Neuron (in vitro differentiated cells): ENCODE measurements at regions not wholly inside any gene's neighbourhood (a gene's known extent, or its start where the extent isn't known, plus 50 kb on each side); places are given as distances from the start of the nearest gene placed in this dataset.

Source experiments
- H2AFZ ChIP-seq: one replicate; pipeline ENCODE4 v1.6.1; 2013; ENCODE audit warnings: low read depth, mild to moderate bottlenecking, inconsistent platforms, low read length, moderate library complexity
- H3K27me3 ChIP-seq: one replicate; pipeline ENCODE4 v1.6.1; 2013; ENCODE audit warnings: low read length; ENCODE audit not compliant: insufficient read depth
- H3K36me3 ChIP-seq: one replicate; pipeline ENCODE4 v1.6.1; 2013; ENCODE audit warnings: low read length; ENCODE audit not compliant: insufficient read depth
- H3K4me1 ChIP-seq: one replicate; pipeline ENCODE4 v1.6.1; 2013; ENCODE audit warnings: low read length; ENCODE audit not compliant: insufficient read depth
- H3K4me3 ChIP-seq: 2 replicates; pipeline ENCODE4 v1.5.1; 2013; ENCODE audit warnings: mild to moderate bottlenecking, low read length, moderate library complexity
- H3K9me3 ChIP-seq: one replicate; pipeline ENCODE4 v1.6.1; 2013; ENCODE audit warnings: low read length

GRCh38 chr5:98698359-98698758 lies 75.1 kb upstream of the RGMB start:
- Histone ChIP-seq H2AFZ (no peak overlapping the region), H3K9me3 (peaks cover 7% of the 10 kb centered on the region), H3K4me1 (no peaks in the 10 kb centered on the region), H3K27me3 (no peaks in the 10 kb centered on the region), H3K4me3 (no peak overlapping the region), H3K36me3 (no peaks in the 10 kb centered on the region)

- Histone ChIP-seq H2AFZ (no peak overlapping the region), H3K27me3 (no peaks in the 10 kb centered on the region), H3K4me3 (no peak overlapping the region), H3K9me3 (peaks cover 7% of the 10 kb centered on the region), H3K36me3 (no peaks in the 10 kb centered on the region), H3K4me1 (no peaks in the 10 kb centered on the region)
These were observed 72.7 kb upstream of the RGMB start for GRCh38 chr5:98700730-98701129.

DNA sequence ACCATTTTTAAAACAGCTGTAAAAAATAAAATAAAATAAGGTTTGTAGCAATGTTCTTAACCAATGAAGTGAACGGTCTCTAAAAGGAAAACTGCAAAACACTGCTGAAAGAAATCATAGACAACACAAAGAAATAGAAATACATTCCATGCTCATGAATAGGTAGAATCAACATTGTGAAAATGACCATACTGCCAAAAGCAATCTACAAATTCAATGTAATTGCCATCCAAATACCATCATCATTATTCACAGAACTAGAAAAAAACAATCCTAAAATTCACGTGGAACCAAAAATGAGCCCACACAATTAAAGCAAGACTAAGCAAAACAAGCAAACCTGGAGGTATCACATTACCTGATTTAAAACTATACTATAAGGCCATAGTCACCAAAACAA lies 67.6 kb upstream of the RGMB start:
- H3K27me3 ChIP-seq: no peaks in the 10 kb centered on the region
- peaks cover 2% of the 10 kb centered on the region for H3K9me3 ChIP-seq
- no peaks in the 10 kb centered on the region for H3K4me1 ChIP-seq
- H3K4me3 ChIP-seq: no peak overlapping the region
- H3K36me3 ChIP-seq: no peaks in the 10 kb centered on the region
- H2AFZ ChIP-seq: no peak overlapping the region

GRCh38 chr5:98709681-98710080 lies 63.8 kb upstream of the RGMB start:
- Histone ChIP-seq H2AFZ (no peak overlapping the region), H3K4me3 (no peak overlapping the region), H3K9me3 (no peaks in the 10 kb centered on the region), H3K4me1 (no peaks in the 10 kb centered on the region), H3K27me3 (no peaks in the 10 kb centered on the region), H3K36me3 (no peaks in the 10 kb centered on the region)

DNA sequence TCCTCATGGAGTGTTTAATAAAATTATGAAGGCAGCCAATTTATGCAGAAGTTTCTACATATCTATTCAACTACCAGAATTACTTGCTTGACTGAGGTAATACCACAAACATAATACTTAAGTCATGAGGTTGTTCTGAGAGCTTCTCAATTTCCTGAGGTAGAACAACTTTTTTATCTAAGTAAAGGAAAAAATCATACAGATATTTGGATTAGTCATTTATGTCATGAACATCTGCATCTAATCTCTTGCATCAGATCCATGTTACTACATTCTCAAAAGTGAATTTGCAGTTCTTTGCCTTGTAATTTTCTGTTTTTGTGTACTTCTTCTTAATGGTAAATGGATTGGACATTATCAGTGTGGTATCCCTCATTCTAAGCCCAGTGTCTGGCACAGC lies 60.4 kb upstream of the RGMB start:
- Histone ChIP-seq H3K27me3 (no peaks in the 10 kb centered on the region), H3K9me3 (no peaks in the 10 kb centered on the region), H2AFZ (no peak overlapping the region), H3K4me1 (no peaks in the 10 kb centered on the region), H3K4me3 (no peak overlapping the region), H3K36me3 (no peaks in the 10 kb centered on the region)

GRCh38 chr5:98713856-98714255 lies 59.6 kb upstream of the RGMB start:
- no peak overlapping the region for H3K4me3 ChIP-seq
- no peaks in the 10 kb centered on the region for H3K36me3 ChIP-seq
- no peak overlapping the region for H2AFZ ChIP-seq
- H3K27me3 ChIP-seq: no peaks in the 10 kb centered on the region
- no peaks in the 10 kb centered on the region for H3K4me1 ChIP-seq
- H3K9me3 ChIP-seq: no peaks in the 10 kb centered on the region

DNA sequence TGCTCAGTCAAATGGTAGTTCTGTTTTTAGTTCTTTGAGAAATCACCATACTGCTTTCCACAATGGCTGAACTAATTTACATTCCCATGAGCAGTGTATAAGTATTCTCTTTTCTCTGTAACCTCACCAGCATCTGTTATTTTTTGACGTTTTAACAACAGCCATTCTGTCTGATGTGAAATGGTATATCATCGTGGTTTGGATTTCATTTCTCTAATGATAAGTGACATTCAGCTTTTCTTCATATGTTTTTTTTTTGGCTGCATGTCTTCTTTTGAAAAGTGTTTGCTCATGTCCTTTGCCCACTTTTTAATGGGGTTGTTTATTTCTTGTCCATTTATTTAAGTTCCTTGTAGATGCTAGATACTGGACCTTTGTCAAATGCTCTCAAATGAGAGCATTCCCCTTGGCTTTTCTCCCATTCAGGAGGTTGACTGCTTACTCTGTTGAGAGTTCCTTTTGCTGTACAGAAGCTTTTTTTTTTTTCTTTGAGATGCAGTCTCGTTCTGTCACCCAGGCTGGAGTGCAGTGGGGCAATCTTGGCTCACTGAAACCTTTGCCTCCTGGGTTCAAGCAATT lies 58.7 kb upstream of the RGMB start:
- H2AFZ ChIP-seq: no peak overlapping the region
- no peaks in the 10 kb centered on the region for H3K9me3 ChIP-seq
- no peak overlapping the region for H3K4me3 ChIP-seq
- H3K36me3 ChIP-seq: no peaks in the 10 kb centered on the region
- no peaks in the 10 kb centered on the region for H3K27me3 ChIP-seq
- H3K4me1 ChIP-seq: no peaks in the 10 kb centered on the region

DNA sequence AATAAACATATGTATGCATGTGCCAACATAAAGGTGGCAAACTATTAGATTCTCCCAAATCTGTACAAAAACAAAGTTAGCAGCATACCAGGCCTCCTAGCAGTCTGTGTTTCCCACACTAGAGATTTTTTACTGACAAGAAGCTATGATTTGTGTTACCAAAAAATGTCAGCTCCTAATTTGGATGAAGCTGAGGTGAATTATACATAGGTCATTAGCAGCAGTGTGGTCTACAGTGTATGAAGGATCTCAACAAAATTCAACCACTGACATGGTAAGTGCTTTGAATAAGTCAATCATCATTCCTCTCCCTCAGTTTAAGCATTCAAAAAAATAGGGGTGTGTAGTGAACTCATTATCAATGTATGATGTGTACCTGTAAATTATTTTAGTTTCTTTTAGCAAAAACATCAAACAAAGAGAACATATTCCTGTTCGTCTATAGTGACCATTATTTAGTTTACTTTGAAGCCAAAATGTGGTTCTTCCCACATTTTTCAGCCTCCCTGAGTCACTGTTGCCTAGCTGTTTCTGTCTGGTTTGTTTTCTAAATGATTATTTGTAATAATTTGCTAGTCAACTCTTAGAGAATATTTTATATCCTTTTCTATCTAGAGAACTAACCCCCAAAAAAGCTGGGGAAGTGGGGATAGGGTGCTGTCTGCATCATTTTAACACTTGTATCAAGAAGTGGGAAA lies 52.1 kb upstream of the RGMB start:
- Histone ChIP-seq H3K4me1 (peaks cover 6% of the 10 kb centered on the region), H3K4me3 (no peak overlapping the region), H2AFZ (no peak overlapping the region), H3K9me3 (no peaks in the 10 kb centered on the region), H3K36me3 (no peaks in the 10 kb centered on the region), H3K27me3 (no peaks in the 10 kb centered on the region)

GRCh38 chr5:98722188-98722587 lies 51.3 kb upstream of the RGMB start:
- no peaks in the 10 kb centered on the region for H3K9me3 ChIP-seq
- H3K4me3 ChIP-seq: no peak overlapping the region
- no peaks in the 10 kb centered on the region for H3K36me3 ChIP-seq
- peaks cover 6% of the 10 kb centered on the region for H3K4me1 ChIP-seq
- no peaks in the 10 kb centered on the region for H3K27me3 ChIP-seq
- no peak overlapping the region for H2AFZ ChIP-seq

GRCh38 chr5:98723061-98723460 lies 50.4 kb upstream of the RGMB start:
- H3K4me3 ChIP-seq: no peak overlapping the region
- H3K9me3 ChIP-seq: no peaks in the 10 kb centered on the region
- H3K27me3 ChIP-seq: no peaks in the 10 kb centered on the region
- no peak overlapping the region for H2AFZ ChIP-seq
- H3K36me3 ChIP-seq: no peaks in the 10 kb centered on the region
- H3K4me1 ChIP-seq: peaks cover 6% of the 10 kb centered on the region
